ENCODE measurements at regions not wholly inside any gene's neighbourhood (a gene's known extent, or its start where the extent isn't known, plus 50 kb on each side); places are given as distances from the start of the nearest gene placed in this dataset.

GRCh38 chr6:55009131-55009530, 162.6 kb downstream of the FAM83B start:
- Histone ChIP-seq H3K36me3 (ENCODE audit: insufficient read depth, low read length, poor library complexity, severe bottlenecking) (no peaks in the 10 kb centered on the region), H3K9me3 (ENCODE audit: low read depth, low read length, poor library complexity, severe bottlenecking) (no peaks in the 10 kb centered on the region), H3K4me3 (ENCODE audit: low read depth, low read length, poor library complexity, severe bottlenecking) (no peak overlapping the region), H3K27ac (ENCODE audit: low read depth, low read length, poor library complexity, severe bottlenecking) (no peak overlapping the region), H3K4me1 (ENCODE audit: insufficient read depth, low read length, poor library complexity, severe bottlenecking) (no peaks in the 10 kb centered on the region), H3K27me3 (replicated peaks; ENCODE audit: insufficient read depth, low read depth, low read length, poor library complexity) (no peaks in the 10 kb centered on the region)
- no TSS peak for BruUV-seq (replicated peaks)
- ChIA-PET POLR2A (ENCODE audit: low non-redundant PET) (no interaction called here), CTCF (no interaction called here)
- intact Hi-C loops (cut with micrococcal nuclease; ENCODE audit: unreplicated experiment) = no loop called here
- DNase-seq (ENCODE audit: low spot score) = no peak
- no peak for TF ChIP-seq EZH2 (IDR thresholded peaks at IDR 0.05; ENCODE audit: borderline replicate concordance, low read depth, low read length, poor library complexity, severe bottlenecking)
- TF ChIP-seq CTCF (conservative IDR thresholded peaks at IDR 0.05; ENCODE audit: low read depth, low read length) = no peak

- intact Hi-C loops (cut with micrococcal nuclease; ENCODE audit: unreplicated experiment) = no loop called here
- H3K27ac ChIP-seq (ENCODE audit: low read depth, low read length, poor library complexity, severe bottlenecking) = no peak overlapping the region
- no peaks in the 10 kb centered on the region for H3K27me3 ChIP-seq (replicated peaks; ENCODE audit: insufficient read depth, low read depth, low read length, poor library complexity)
- no peak for DNase-seq (ENCODE audit: low spot score)
- peaks cover 6% of the 10 kb centered on the region for H3K4me1 ChIP-seq (ENCODE audit: insufficient read depth, low read length, poor library complexity, severe bottlenecking)
- H3K9me3 ChIP-seq (ENCODE audit: low read depth, low read length, poor library complexity, severe bottlenecking) = no peaks in the 10 kb centered on the region
- TF ChIP-seq EZH2 (IDR thresholded peaks at IDR 0.05; ENCODE audit: borderline replicate concordance, low read depth, low read length, poor library complexity, severe bottlenecking) (no peak), CTCF (conservative IDR thresholded peaks at IDR 0.05; ENCODE audit: low read depth, low read length) (peak; percentile 23; the same call in 1 of the 2 replicates)
- CTCF ChIA-PET = no interaction called here
- no peaks in the 10 kb centered on the region for H3K36me3 ChIP-seq (ENCODE audit: insufficient read depth, low read length, poor library complexity, severe bottlenecking)
- POLR2A ChIA-PET (ENCODE audit: low non-redundant PET) = no interaction called here
- BruUV-seq (replicated peaks) = no TSS peak
- no peak overlapping the region for H3K4me3 ChIP-seq (ENCODE audit: low read depth, low read length, poor library complexity, severe bottlenecking)
Measured at GRCh38 chr6:55011034-55011433, 163.3 kb upstream of the HCRTR2 start.

GRCh38 chr6:55012454-55012853, 161.9 kb upstream of the HCRTR2 start:
- DNase-seq (ENCODE audit: low spot score) = no peak
- Histone ChIP-seq H3K27ac (ENCODE audit: low read depth, low read length, poor library complexity, severe bottlenecking) (no peak overlapping the region), H3K27me3 (replicated peaks; ENCODE audit: insufficient read depth, low read depth, low read length, poor library complexity) (no peaks in the 10 kb centered on the region), H3K4me1 (ENCODE audit: insufficient read depth, low read length, poor library complexity, severe bottlenecking) (peaks cover 6% of the 10 kb centered on the region), H3K9me3 (ENCODE audit: low read depth, low read length, poor library complexity, severe bottlenecking) (no peaks in the 10 kb centered on the region), H3K4me3 (ENCODE audit: low read depth, low read length, poor library complexity, severe bottlenecking) (no peak overlapping the region), H3K36me3 (ENCODE audit: insufficient read depth, low read length, poor library complexity, severe bottlenecking) (no peaks in the 10 kb centered on the region)
- intact Hi-C loops (cut with micrococcal nuclease; ENCODE audit: unreplicated experiment) = no loop called here
- POLR2A ChIA-PET (ENCODE audit: low non-redundant PET) = no interaction called here
- no TSS peak for BruUV-seq (replicated peaks)
- TF ChIP-seq CTCF (conservative IDR thresholded peaks at IDR 0.05; ENCODE audit: low read depth, low read length) = no peak
- no peak for TF ChIP-seq EZH2 (IDR thresholded peaks at IDR 0.05; ENCODE audit: borderline replicate concordance, low read depth, low read length, poor library complexity, severe bottlenecking)
- CTCF ChIA-PET = no interaction called here

Measured in A673 (cell line).